KMS-11 (cell line): ENCODE measurements at regions not wholly inside any gene's neighbourhood (a gene's known extent, or its start where the extent isn't known, plus 50 kb on each side); places are given as distances from the start of the nearest gene placed in this dataset.
"Not testable (repeated sequence)": the region's sequence is repeated elsewhere in the genome, so short reads cannot be mapped to it uniquely, and the experiment has no call there.

ENCODE experiments used
- H2AFZ ChIP-seq: fragments of 200-600 bp; sonication (generic); 2 replicates; pipeline ENCODE4 v1.6.1; 2016; ENCODE audit warnings: antibody characterized with exemption, mixed run types, low read depth
- H3K27ac ChIP-seq: fragments of 200-600 bp; sonication (generic); 2 replicates; pipeline ENCODE4 v1.6.1; 2016; ENCODE audit warnings: mild to moderate bottlenecking, mixed run types
- H3K27me3 ChIP-seq: fragments of 200-600 bp; sonication (generic); 2 replicates; pipeline ENCODE4 v1.6.1; 2017; ENCODE audit warnings: mild to moderate bottlenecking, low read depth, mixed run types, moderate library complexity; ENCODE audit not compliant: insufficient read depth
- H3K36me3 ChIP-seq: fragments of 200-600 bp; sonication (generic); 2 replicates; pipeline ENCODE4 v1.6.1; 2017; ENCODE audit warnings: mild to moderate bottlenecking, mixed run types; ENCODE audit not compliant: insufficient read depth
- H3K4me1 ChIP-seq: fragments of 200-600 bp; sonication (generic); 2 replicates; pipeline ENCODE4 v1.6.1; 2016; ENCODE audit warnings: mild to moderate bottlenecking, low read depth, mixed run types; ENCODE audit not compliant: poor library complexity, severe bottlenecking
- H3K4me2 ChIP-seq: fragments of 200-600 bp; sonication (generic); 2 replicates; pipeline ENCODE4 v1.7.0; 2016; ENCODE audit warnings: mild to moderate bottlenecking, mixed run types
- H3K4me3 ChIP-seq: fragments of 200-600 bp; sonication (generic); IDR thresholded peaks from 2 replicates; pipeline ENCODE4 v1.6.1; 2017; ENCODE audit warnings: low read depth, low read length, mixed read lengths; ENCODE audit not compliant: insufficient read depth
- H3K79me2 ChIP-seq: fragments of 200-600 bp; sonication (generic); 2 replicates; pipeline ENCODE4 v1.6.1; 2016; ENCODE audit warnings: low read depth, mixed run types; ENCODE audit not compliant: insufficient read depth
- H3K9ac ChIP-seq: fragments of 200-600 bp; sonication (generic); 2 replicates; pipeline ENCODE4 v1.6.1; 2016; ENCODE audit warnings: mild to moderate bottlenecking, mixed run types
- H4K20me1 ChIP-seq: fragments of 200-600 bp; sonication (generic); 2 replicates; pipeline ENCODE4 v1.6.1; 2016; ENCODE audit warnings: mild to moderate bottlenecking, mixed run types; ENCODE audit not compliant: insufficient read depth
- TF ChIP-seq, protein P1 (sequence below): fragments of 200-600 bp; sonication (generic); conservative IDR thresholded peaks from 2 replicates; pipeline ENCODE4 v1.6.1; 2017; ENCODE audit warnings: low read depth, mild to moderate bottlenecking, antibody characterized with exemption, low read length, moderate library complexity, mixed read lengths

- Histone ChIP-seq H3K27ac (no peak overlapping the region), H3K9ac (no peak overlapping the region), H3K4me2 (no peak overlapping the region), H3K4me1 (no peaks in the 10 kb centered on the region), H2AFZ (no peak overlapping the region), H3K79me2 (no peaks in the 10 kb centered on the region), H4K20me1 (no peaks in the 10 kb centered on the region), H3K4me3 (no peak overlapping the region), H3K27me3 (no peaks in the 10 kb centered on the region), H3K36me3 (no peaks in the 10 kb centered on the region)
- TF ChIP-seq, protein P1, sequence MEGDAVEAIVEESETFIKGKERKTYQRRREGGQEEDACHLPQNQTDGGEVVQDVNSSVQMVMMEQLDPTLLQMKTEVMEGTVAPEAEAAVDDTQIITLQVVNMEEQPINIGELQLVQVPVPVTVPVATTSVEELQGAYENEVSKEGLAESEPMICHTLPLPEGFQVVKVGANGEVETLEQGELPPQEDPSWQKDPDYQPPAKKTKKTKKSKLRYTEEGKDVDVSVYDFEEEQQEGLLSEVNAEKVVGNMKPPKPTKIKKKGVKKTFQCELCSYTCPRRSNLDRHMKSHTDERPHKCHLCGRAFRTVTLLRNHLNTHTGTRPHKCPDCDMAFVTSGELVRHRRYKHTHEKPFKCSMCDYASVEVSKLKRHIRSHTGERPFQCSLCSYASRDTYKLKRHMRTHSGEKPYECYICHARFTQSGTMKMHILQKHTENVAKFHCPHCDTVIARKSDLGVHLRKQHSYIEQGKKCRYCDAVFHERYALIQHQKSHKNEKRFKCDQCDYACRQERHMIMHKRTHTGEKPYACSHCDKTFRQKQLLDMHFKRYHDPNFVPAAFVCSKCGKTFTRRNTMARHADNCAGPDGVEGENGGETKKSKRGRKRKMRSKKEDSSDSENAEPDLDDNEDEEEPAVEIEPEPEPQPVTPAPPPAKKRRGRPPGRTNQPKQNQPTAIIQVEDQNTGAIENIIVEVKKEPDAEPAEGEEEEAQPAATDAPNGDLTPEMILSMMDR = no peak
Measured at GRCh38 chrX:63581906-63582305, 203.1 kb downstream of the ARHGEF9 start.

- Histone ChIP-seq H3K4me3 (no peak overlapping the region), H3K4me2 (no peak overlapping the region), H3K27ac (no peak overlapping the region), H3K27me3 (no peaks in the 10 kb centered on the region), H3K36me3 (no peaks in the 10 kb centered on the region), H2AFZ (no peak overlapping the region), H3K79me2 (no peaks in the 10 kb centered on the region), H3K9ac (no peak overlapping the region), H4K20me1 (no peaks in the 10 kb centered on the region), H3K4me1 (no peaks in the 10 kb centered on the region)
- TF ChIP-seq, protein P1 = no peak
Measured at GRCh38 chrX:63581398-63581797, 203.6 kb downstream of the ARHGEF9 start.

GRCh38 chrX:63576533-63576932, 208.5 kb downstream of the ARHGEF9 start:
- no peaks in the 10 kb centered on the region for H3K27me3 ChIP-seq
- H2AFZ ChIP-seq = no peak overlapping the region
- no peak overlapping the region for H3K4me3 ChIP-seq
- no peak overlapping the region for H3K4me2 ChIP-seq
- TF ChIP-seq, protein P1 = no peak
- no peaks in the 10 kb centered on the region for H3K36me3 ChIP-seq
- H3K79me2 ChIP-seq = no peaks in the 10 kb centered on the region
- no peaks in the 10 kb centered on the region for H3K4me1 ChIP-seq
- H3K27ac ChIP-seq = no peak overlapping the region
- no peaks in the 10 kb centered on the region for H4K20me1 ChIP-seq
- no peak overlapping the region for H3K9ac ChIP-seq

DNA sequence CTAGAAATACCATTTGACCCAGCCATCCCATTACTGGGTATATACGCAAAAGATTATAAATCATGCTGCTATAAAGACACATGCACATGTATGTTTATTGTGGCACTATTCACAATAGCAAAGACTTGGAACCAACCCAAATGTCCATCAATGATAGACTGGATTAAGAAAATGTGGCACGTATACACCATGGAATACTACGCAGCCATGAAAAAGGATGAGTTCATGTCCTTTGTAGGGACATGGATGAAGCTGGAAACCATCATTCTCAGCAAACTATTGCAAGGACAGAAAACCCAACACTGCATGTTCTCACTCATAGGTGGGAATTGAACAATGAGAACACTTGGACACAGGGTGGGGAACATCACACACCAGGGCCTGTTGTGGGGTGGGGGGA, 209.3 kb downstream of the ARHGEF9 start:
- H3K79me2 ChIP-seq, H4K20me1 ChIP-seq, H3K4me3 ChIP-seq, H2AFZ ChIP-seq, H3K9ac ChIP-seq, H3K36me3 ChIP-seq, H3K27ac ChIP-seq, H3K4me1 ChIP-seq, H3K4me2 ChIP-seq, H3K27me3 ChIP-seq: not testable (repeated sequence)

- Histone ChIP-seq H4K20me1 (no peaks in the 10 kb centered on the region), H3K79me2 (no peaks in the 10 kb centered on the region), H3K4me3 (no peak overlapping the region), H3K27ac (no peak overlapping the region), H3K36me3 (no peaks in the 10 kb centered on the region), H3K9ac (no peak overlapping the region), H2AFZ (no peak overlapping the region), H3K4me2 (no peak overlapping the region), H3K27me3 (no peaks in the 10 kb centered on the region), H3K4me1 (peaks cover 3% of the 10 kb centered on the region)
- TF ChIP-seq, protein P1 = no peak
Measured at GRCh38 chrX:63566856-63567255, 215.7 kb upstream of the SPIN4 start.
